ENCODE measurements at regions not wholly inside any gene's neighbourhood (a gene's known extent, or its start where the extent isn't known, plus 50 kb on each side); places are given as distances from the start of the nearest gene placed in this dataset.
"Not testable (repeated sequence)": the region's sequence is repeated elsewhere in the genome, so short reads cannot be mapped to it uniquely, and the experiment has no call there.

DNA sequence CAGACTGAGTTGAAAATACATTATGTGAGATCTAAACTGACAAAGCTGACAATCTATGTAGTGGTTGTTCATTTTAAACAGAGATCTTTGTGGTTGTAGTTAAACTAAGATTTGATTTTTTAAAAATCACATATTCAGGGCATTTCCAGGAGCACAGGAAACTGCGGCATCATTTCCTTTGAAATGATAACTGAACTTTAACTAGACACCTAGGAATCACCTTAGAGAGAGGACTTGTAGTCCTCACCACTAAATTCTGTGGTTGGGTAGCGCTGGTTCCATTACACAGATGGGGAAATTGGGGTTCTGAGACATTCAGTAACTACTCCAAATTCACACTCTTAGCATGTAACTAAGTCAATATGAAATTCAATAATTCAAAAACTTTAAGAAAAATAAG is 96.0 kb upstream of the TRIB2 start:
- Histone ChIP-seq H3K36me3 (ENCODE audit: insufficient read depth, low read length) (no peaks in the 10 kb centered on the region), H3K9me3 (ENCODE audit: control insufficient read depth, insufficient read depth, low read length) (no peaks in the 10 kb centered on the region), H3K9ac (ENCODE audit: low read depth, low read length) (no peak overlapping the region), H3K4me1 (ENCODE audit: insufficient read depth, low read length) (peaks cover 18% of the 10 kb centered on the region; the same call in 1 of the 2 replicates)

DNA sequence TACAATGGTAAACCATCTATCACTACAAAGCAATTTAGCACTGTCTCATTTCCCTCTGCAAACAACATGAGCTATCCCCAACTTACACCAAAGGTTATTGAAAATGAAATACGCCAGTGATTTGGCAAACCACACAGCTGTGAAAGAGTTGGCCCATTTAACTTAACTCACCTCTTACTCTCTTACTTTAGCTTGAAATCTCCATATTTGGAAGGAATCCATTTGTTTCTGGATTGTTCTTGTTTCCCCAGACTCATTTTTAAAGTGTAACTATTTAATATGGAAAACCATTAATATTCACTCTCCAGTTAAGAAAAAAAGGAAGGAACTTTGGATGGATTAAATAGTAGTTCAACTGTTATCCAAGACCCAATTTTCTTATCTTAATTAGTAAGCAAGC is 93.7 kb upstream of the TRIB2 start:
- Histone ChIP-seq H3K9me3 (ENCODE audit: control insufficient read depth, insufficient read depth, low read length) (no peaks in the 10 kb centered on the region), H3K36me3 (ENCODE audit: insufficient read depth, low read length) (no peaks in the 10 kb centered on the region), H3K9ac (ENCODE audit: low read depth, low read length) (no peak overlapping the region), H3K4me1 (ENCODE audit: insufficient read depth, low read length) (peaks cover 21% of the 10 kb centered on the region; the same call in 1 of the 2 replicates)

- peaks cover 21% of the 10 kb centered on the region; the same call in 1 of the 2 replicates for H3K4me1 ChIP-seq (ENCODE audit: insufficient read depth, low read length)
- H3K36me3 ChIP-seq (ENCODE audit: insufficient read depth, low read length), result no peaks in the 10 kb centered on the region
- no peak overlapping the region for H3K9ac ChIP-seq (ENCODE audit: low read depth, low read length)
- no peaks in the 10 kb centered on the region for H3K9me3 ChIP-seq (ENCODE audit: control insufficient read depth, insufficient read depth, low read length)
These were observed 92.4 kb upstream of the TRIB2 start for GRCh38 chr2:12624384-12624783.

- no peak overlapping the region for H3K9ac ChIP-seq (ENCODE audit: low read depth, low read length)
- no peaks in the 10 kb centered on the region for H3K36me3 ChIP-seq (ENCODE audit: insufficient read depth, low read length)
- no peaks in the 10 kb centered on the region for H3K9me3 ChIP-seq (ENCODE audit: control insufficient read depth, insufficient read depth, low read length)
- peaks cover 21% of the 10 kb centered on the region; the same call in 1 of the 2 replicates for H3K4me1 ChIP-seq (ENCODE audit: insufficient read depth, low read length)
These were observed 91.7 kb upstream of the TRIB2 start for GRCh38 chr2:12624905-12625598.

DNA sequence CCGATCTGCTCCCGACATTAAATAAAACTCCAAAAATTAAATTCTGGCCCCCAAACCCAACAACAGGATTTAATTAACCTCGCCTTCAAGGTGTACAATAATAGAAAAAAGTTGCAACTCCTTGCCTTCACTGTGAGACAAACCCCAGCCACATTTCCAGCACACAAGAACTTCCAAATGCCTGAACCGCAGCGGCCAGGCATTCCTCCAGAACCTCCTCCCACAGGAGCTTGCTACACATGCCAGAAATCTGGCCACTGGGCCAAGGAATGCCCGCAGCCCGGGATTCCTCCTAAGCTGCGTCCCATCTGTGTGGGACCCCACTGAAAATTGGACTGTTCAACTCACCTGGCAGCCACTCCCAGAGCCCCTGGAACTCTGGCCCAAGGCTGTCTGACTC is 88.2 kb upstream of the TRIB2 start:
- not testable (repeated sequence) for H3K9me3 ChIP-seq (ENCODE audit: control insufficient read depth, insufficient read depth, low read length); H3K36me3 ChIP-seq (ENCODE audit: insufficient read depth, low read length); H3K9ac ChIP-seq (ENCODE audit: low read depth, low read length)
- peaks cover 21% of the 10 kb centered on the region; the same call in 1 of the 2 replicates for H3K4me1 ChIP-seq (ENCODE audit: insufficient read depth, low read length)

DNA sequence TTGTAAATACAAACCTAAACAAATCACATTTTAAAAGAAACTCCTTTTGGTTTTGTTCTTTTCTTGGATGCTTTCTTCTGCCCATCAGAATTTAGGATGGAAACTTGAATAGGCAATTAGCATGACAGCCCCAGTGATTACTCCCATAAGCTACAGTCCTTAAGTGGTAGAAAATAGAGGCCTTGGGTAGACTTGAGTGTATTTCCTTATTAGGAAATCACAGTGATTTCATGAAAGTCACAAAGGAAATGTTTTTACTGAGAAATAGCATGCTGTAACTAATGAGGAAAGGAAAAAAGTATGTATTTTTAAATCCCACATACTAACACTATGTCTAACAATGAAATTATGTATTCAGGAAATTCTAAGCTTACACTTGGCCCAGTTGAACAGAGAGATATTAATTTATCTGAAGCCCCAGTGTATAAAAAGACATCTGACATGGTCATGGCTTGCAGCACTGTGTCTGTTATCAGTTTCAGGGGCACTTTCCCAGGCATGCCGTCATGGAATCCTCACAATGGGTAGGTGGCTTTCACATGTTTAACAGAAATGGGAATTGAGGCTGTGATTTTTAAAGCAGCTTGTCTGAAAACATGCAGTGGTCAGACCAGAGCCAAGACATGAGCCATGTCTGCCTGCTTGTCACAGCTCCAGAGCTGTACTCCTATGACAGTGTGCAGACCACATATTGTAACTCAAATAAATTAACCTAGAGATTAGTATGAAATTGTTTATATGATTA is 79.7 kb upstream of the TRIB2 start:
- H3K9me3 ChIP-seq (ENCODE audit: control insufficient read depth, insufficient read depth, low read length), result no peaks in the 10 kb centered on the region; the same call in 1 of the 2 replicates
- peaks cover 9% of the 10 kb centered on the region for H3K4me1 ChIP-seq (ENCODE audit: insufficient read depth, low read length)
- no peak overlapping the region for H3K9ac ChIP-seq (ENCODE audit: low read depth, low read length)
- H3K36me3 ChIP-seq (ENCODE audit: insufficient read depth, low read length), result no peaks in the 10 kb centered on the region

DNA sequence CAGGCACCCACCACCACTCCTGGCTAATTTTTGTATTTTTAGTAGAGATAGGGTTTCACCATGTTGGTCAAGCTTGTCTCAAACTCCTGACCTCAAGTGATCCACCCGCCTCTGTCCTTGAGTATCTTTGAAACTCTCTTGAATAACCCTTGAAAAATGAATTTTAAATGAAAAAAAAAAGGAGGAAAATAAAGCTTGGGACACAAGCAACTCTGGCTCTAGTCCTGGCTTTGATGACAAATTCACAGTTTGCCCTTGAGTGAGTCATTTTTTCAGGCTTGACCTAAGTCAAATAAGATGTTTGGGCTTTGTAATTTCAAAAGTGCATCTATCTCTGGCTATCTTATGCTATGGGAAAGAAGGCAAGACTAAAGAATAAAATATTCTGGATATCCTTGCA is 79.0 kb upstream of the TRIB2 start:
- Histone ChIP-seq H3K4me1 (ENCODE audit: insufficient read depth, low read length) (peaks cover 9% of the 10 kb centered on the region), H3K9me3 (ENCODE audit: control insufficient read depth, insufficient read depth, low read length) (no peaks in the 10 kb centered on the region), H3K9ac (ENCODE audit: low read depth, low read length) (no peak overlapping the region), H3K36me3 (ENCODE audit: insufficient read depth, low read length) (no peaks in the 10 kb centered on the region)

GRCh38 chr2:12641441-12641840 is 75.3 kb upstream of the TRIB2 start:
- peaks cover 3% of the 10 kb centered on the region; the same call in 1 of the 2 replicates for H3K9me3 ChIP-seq (ENCODE audit: control insufficient read depth, insufficient read depth, low read length)
- H3K9ac ChIP-seq (ENCODE audit: low read depth, low read length), result no peak overlapping the region
- no peaks in the 10 kb centered on the region for H3K36me3 ChIP-seq (ENCODE audit: insufficient read depth, low read length)
- H3K4me1 ChIP-seq (ENCODE audit: insufficient read depth, low read length), result peaks cover 8% of the 10 kb centered on the region

DNA sequence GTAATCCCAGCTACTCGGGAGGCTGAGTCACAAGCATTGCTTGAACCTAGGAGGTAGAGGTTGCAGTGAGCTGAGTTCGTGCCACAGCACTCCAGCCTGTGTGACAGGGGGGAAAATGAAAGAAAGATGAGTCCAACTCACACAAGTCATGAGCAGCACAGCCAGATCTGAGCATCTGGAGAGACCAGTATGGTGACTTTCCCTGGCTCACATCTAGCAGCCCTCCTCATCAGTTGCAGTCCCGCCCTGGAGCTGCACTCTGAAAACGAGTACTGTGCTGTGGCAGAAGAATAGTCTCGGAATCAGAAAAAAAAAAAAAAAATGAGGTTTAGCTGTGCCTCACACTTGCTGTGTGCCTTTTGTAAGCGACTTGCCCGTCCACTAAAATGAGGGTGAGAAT is 74.4 kb upstream of the TRIB2 start:
- Histone ChIP-seq H3K4me1 (ENCODE audit: insufficient read depth, low read length) (no peaks in the 10 kb centered on the region), H3K9me3 (ENCODE audit: control insufficient read depth, insufficient read depth, low read length) (peaks cover 3% of the 10 kb centered on the region; the same call in 1 of the 2 replicates), H3K36me3 (ENCODE audit: insufficient read depth, low read length) (no peaks in the 10 kb centered on the region), H3K9ac (ENCODE audit: low read depth, low read length) (no peak overlapping the region)

GRCh38 chr2:12642859-12643258 is 73.9 kb upstream of the TRIB2 start:
- no peaks in the 10 kb centered on the region; the same call in 1 of the 2 replicates for H3K36me3 ChIP-seq (ENCODE audit: insufficient read depth, low read length)
- peaks cover 3% of the 10 kb centered on the region; the same call in 1 of the 2 replicates for H3K9me3 ChIP-seq (ENCODE audit: control insufficient read depth, insufficient read depth, low read length)
- no peak overlapping the region for H3K9ac ChIP-seq (ENCODE audit: low read depth, low read length)
- no peaks in the 10 kb centered on the region for H3K4me1 ChIP-seq (ENCODE audit: insufficient read depth, low read length)

DNA sequence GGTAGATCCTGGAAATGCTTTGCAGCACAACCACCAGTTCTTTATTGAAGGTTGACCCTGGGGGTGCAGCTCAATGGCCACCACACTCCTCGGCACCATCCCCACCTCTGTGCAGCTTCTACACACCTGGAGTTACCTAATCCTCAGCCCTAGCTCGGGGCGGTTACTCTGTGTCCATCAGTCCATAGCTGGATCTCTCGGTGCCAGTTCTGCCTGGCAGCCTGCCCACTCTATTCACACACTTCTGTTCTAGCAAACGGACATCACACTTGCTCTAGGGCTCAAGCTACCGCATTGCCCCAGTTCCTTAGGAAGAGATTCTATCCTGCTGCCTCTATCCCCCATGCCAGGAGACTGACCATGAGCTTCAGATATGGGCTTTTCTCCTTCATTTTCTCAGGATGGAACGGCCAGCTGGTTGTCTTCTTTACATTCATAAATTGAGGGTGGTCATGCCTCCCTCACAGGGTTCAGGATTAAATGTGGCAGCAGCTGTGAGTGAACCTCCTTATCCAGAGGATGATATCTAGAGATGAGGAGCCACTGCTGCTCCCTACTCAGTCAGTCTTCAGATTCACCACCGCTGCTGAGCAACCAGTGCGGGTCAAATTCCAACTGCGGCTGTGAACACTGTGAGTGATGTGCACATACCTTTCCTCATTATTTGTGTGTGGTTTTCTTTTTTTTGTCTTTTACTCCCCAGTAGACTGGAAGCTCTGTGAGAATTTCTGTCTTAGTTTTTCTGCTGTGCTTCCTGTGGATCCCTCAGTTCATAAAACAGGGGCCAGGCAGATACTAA is 66.9 kb upstream of the TRIB2 start:
- Histone ChIP-seq H3K9ac (ENCODE audit: low read depth, low read length) (no peak overlapping the region), H3K4me1 (ENCODE audit: insufficient read depth, low read length) (no peaks in the 10 kb centered on the region), H3K36me3 (ENCODE audit: insufficient read depth, low read length) (peaks cover 3% of the 10 kb centered on the region; the same call in 1 of the 2 replicates), H3K9me3 (ENCODE audit: control insufficient read depth, insufficient read depth, low read length) (peaks cover 3% of the 10 kb centered on the region; the same call in 1 of the 2 replicates)

GRCh38 chr2:12651641-12652040 is 65.1 kb upstream of the TRIB2 start:
- H3K36me3 ChIP-seq (ENCODE audit: insufficient read depth, low read length), result peaks cover 3% of the 10 kb centered on the region; the same call in 1 of the 2 replicates
- no peaks in the 10 kb centered on the region for H3K9me3 ChIP-seq (ENCODE audit: control insufficient read depth, insufficient read depth, low read length)
- no peaks in the 10 kb centered on the region for H3K4me1 ChIP-seq (ENCODE audit: insufficient read depth, low read length)
- no peak overlapping the region for H3K9ac ChIP-seq (ENCODE audit: low read depth, low read length)

DNA sequence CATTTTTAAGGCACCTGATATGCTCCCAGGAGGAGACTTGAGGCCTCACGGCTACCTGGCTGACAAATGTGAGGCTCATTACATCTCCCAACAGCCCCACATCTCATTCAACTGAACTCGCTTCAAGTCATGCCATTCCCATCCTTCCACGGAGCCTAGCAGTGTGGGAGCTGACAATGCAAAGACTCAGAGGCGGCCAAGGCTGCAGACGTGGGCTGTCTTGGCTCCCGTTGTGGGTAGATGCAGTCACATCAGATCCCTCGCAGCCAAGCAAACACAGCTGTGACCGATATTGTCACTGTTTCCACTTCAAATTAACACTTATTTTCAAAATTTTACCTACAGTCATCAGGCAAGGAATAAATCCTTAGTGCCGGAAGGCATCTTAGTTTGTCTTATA is 64.0 kb upstream of the TRIB2 start:
- H3K4me1 ChIP-seq (ENCODE audit: insufficient read depth, low read length), result no peaks in the 10 kb centered on the region
- H3K9ac ChIP-seq (ENCODE audit: low read depth, low read length), result no peak overlapping the region
- no peaks in the 10 kb centered on the region for H3K9me3 ChIP-seq (ENCODE audit: control insufficient read depth, insufficient read depth, low read length)
- H3K36me3 ChIP-seq (ENCODE audit: insufficient read depth, low read length), result peaks cover 3% of the 10 kb centered on the region; the same call in 1 of the 2 replicates

DNA sequence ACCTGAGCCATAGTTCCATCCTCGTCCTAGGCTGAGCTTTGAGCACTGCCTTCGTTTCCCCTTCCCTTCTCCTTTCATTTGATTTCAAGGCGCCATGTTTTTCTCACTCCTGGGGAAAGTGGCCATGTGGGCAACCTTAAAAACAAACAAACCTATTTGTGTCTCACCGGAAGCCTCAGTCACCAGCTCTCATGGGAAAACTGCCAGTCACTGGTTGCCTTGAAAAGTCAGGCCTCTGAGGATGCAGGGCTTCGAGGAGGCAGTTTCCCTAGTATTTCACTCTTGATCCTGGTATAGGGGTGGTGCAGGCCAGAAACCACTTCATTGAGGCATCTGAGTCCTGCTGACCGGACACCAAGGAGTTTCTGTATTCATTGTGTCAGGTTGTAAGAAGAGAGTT is 59.2 kb upstream of the TRIB2 start:
- Histone ChIP-seq H3K9ac (ENCODE audit: low read depth, low read length) (no peak overlapping the region), H3K36me3 (ENCODE audit: insufficient read depth, low read length) (no peaks in the 10 kb centered on the region), H3K4me1 (ENCODE audit: insufficient read depth, low read length) (no peaks in the 10 kb centered on the region), H3K9me3 (ENCODE audit: control insufficient read depth, insufficient read depth, low read length) (no peaks in the 10 kb centered on the region)
